Neural progenitor cell (in vitro differentiated cells): ENCODE measurements at regions not wholly inside any gene's neighbourhood (a gene's known extent, or its start where the extent isn't known, plus 50 kb on each side); places are given as distances from the start of the nearest gene placed in this dataset.
A peak's percentile ranks its signal among the peaks of the same experiment; 100 is the strongest.

Experiments
- DNase-seq: peaks from one replicate; pipeline ENCODE4 v3.0.0-alpha.2; 2016; ENCODE audit warnings: low spot score
- H2AFZ ChIP-seq: fragments of 200-600 bp; sonication (generic); replicated peaks from 2 replicates; pipeline ENCODE4 v1.6.1; 2016; ENCODE audit warnings: antibody characterized with exemption
- H3F3A ChIP-seq: fragments of 200-600 bp; sonication (generic); 2 replicates; pipeline ENCODE4 v1.6.1; 2016; ENCODE audit warnings: antibody characterized with exemption, low read depth
- H3K27ac ChIP-seq: fragments of 200-600 bp; sonication (generic); 2 replicates; pipeline ENCODE4 v1.5.1; 2016; ENCODE audit warnings: mild to moderate bottlenecking
- H3K27me3 ChIP-seq: fragments of 200-600 bp; sonication (generic); 2 replicates; pipeline ENCODE4 v1.6.1; 2016; ENCODE audit warnings: mild to moderate bottlenecking, moderate library complexity
- H3K36me3 ChIP-seq: fragments of 200-600 bp; sonication (generic); 2 replicates; pipeline ENCODE4 v1.5.1; 2016
- H3K4me1 ChIP-seq: fragments of 200-600 bp; sonication (generic); 2 replicates; pipeline ENCODE4 v1.6.1; 2016; ENCODE audit warnings: mixed run types
- H3K4me2 ChIP-seq: fragments of 200-600 bp; sonication (generic); 2 replicates; pipeline ENCODE4 v1.6.1; 2016
- H3K4me3 ChIP-seq: fragments of 200-600 bp; sonication (generic); 2 replicates; pipeline ENCODE4 v1.5.1; 2016
- H3K79me2 ChIP-seq: fragments of 200-600 bp; sonication (generic); 2 replicates; pipeline ENCODE4 v1.6.1; 2016; ENCODE audit warnings: low read depth
- H3K9ac ChIP-seq: fragments of 200-600 bp; sonication (generic); 2 replicates; pipeline ENCODE4 v1.6.1; 2016
- H3K9me3 ChIP-seq: fragments of 200-600 bp; sonication (generic); 2 replicates; pipeline ENCODE4 v1.5.1; 2016; ENCODE audit warnings: low read depth
- H4K20me1 ChIP-seq: fragments of 200-600 bp; sonication (generic); 2 replicates; pipeline ENCODE4 v1.6.1; 2016; ENCODE audit warnings: low read depth
- H3K27ac Mint-ChIP-seq: 3 replicates; pipeline ENCODE4 v1.8.0; 2021; ENCODE audit warnings: mixed read lengths
- H3K27me3 Mint-ChIP-seq: 2 replicates; pipeline ENCODE4 v1.8.0; 2022; ENCODE audit warnings: low read depth, mild to moderate bottlenecking, inconsistent platforms, moderate library complexity, mixed read lengths; ENCODE audit not compliant: insufficient read depth
- H3K36me3 Mint-ChIP-seq: 3 replicates; pipeline ENCODE4 v1.8.0; 2021; ENCODE audit warnings: mixed read lengths
- H3K4me1 Mint-ChIP-seq: 3 replicates; pipeline ENCODE4 v1.8.0; 2021; ENCODE audit warnings: mixed read lengths
- H3K4me3 Mint-ChIP-seq: 3 replicates; pipeline ENCODE4 v1.8.0; 2021; ENCODE audit warnings: mild to moderate bottlenecking, moderate library complexity, mixed read lengths
- H3K9me3 Mint-ChIP-seq: 3 replicates; pipeline ENCODE4 v1.8.0; 2020; ENCODE audit warnings: mixed read lengths
- CTCF ChIP-seq: fragments of 200-600 bp; sonication (generic); IDR thresholded peaks from 2 replicates; pipeline ENCODE4 v1.5.1; 2017; ENCODE audit warnings: antibody characterized with exemption, mild to moderate bottlenecking
- EZH2 ChIP-seq: fragments of 200-600 bp; sonication (generic); IDR thresholded peaks from 2 replicates; pipeline ENCODE4 v1.6.1; 2017; ENCODE audit warnings: antibody characterized with exemption, mild to moderate bottlenecking, moderate library complexity
- EZH2phosphoT487 ChIP-seq: fragments of 200-600 bp; sonication (generic); IDR thresholded peaks from 2 replicates; pipeline ENCODE4 v1.6.1; 2017; ENCODE audit warnings: antibody characterized with exemption

GRCh38 chr16:55042556-55043432, 112.1 kb downstream of the IRX5 start:
- TF ChIP-seq EZH2 (no peak), EZH2phosphoT487 (no peak), CTCF (no peak)
- H3K4me1 ChIP-seq = no peaks in the 10 kb centered on the region
- H3K9me3 Mint-ChIP-seq = no peaks in the 10 kb centered on the region
- H3K4me3 ChIP-seq = no peak overlapping the region
- no peaks in the 10 kb centered on the region for H3K27me3 ChIP-seq
- H3F3A ChIP-seq = no peaks in the 10 kb centered on the region
- no peaks in the 10 kb centered on the region for H3K9me3 ChIP-seq
- no peak overlapping the region for H3K9ac ChIP-seq
- peaks cover 9% of the 10 kb centered on the region for H3K4me1 Mint-ChIP-seq
- no peaks in the 10 kb centered on the region for H4K20me1 ChIP-seq
- no peaks in the 10 kb centered on the region for H3K36me3 Mint-ChIP-seq
- H3K4me3 Mint-ChIP-seq = no peak overlapping the region
- no peak overlapping the region for H3K27ac ChIP-seq
- no peaks in the 10 kb centered on the region for H3K36me3 ChIP-seq
- H3K4me2 ChIP-seq = no peak overlapping the region
- H3K79me2 ChIP-seq = no peaks in the 10 kb centered on the region
- peak overlapping the region; percentile 61 for H3K27ac Mint-ChIP-seq
- H2AFZ ChIP-seq = no peak overlapping the region
- no peak for DNase-seq
- peaks cover 4% of the 10 kb centered on the region for H3K27me3 Mint-ChIP-seq

- Histone ChIP-seq H2AFZ (no peak overlapping the region), H3K9ac (no peak overlapping the region), H3K4me2 (no peak overlapping the region), H3F3A (no peaks in the 10 kb centered on the region), H3K27me3 (no peaks in the 10 kb centered on the region), H3K27ac (no peak overlapping the region), H3K9me3 (no peaks in the 10 kb centered on the region), H3K36me3 (no peaks in the 10 kb centered on the region), H4K20me1 (no peaks in the 10 kb centered on the region), H3K4me1 (no peaks in the 10 kb centered on the region), H3K4me3 (no peak overlapping the region), H3K79me2 (no peaks in the 10 kb centered on the region)
- peaks cover 9% of the 10 kb centered on the region for H3K4me1 Mint-ChIP-seq
- peaks cover 2% of the 10 kb centered on the region for H3K27me3 Mint-ChIP-seq
- TF ChIP-seq CTCF (peak; percentile 45), EZH2phosphoT487 (no peak)
- no peaks in the 10 kb centered on the region for H3K36me3 Mint-ChIP-seq
- peak; percentile 35 for DNase-seq
- no peaks in the 10 kb centered on the region for H3K9me3 Mint-ChIP-seq
- H3K27ac Mint-ChIP-seq = peak overlapping the region; percentile 14
- no peak overlapping the region for H3K4me3 Mint-ChIP-seq
Observed at GRCh38 chr16:55043499-55043898, 112.8 kb downstream of the IRX5 start.

- H3K9me3 ChIP-seq = no peaks in the 10 kb centered on the region
Observed at GRCh38 chr16:55044201-55044975, 113.7 kb downstream of the IRX5 start.

More at GRCh38 chr16:55044201-55044975, 113.7 kb downstream of the IRX5 start:
- H3K4me3 ChIP-seq = no peak overlapping the region
- Mint-ChIP-seq H3K36me3 (no peaks in the 10 kb centered on the region), H3K4me1 (peaks cover 9% of the 10 kb centered on the region), H3K4me3 (no peak overlapping the region), H3K9me3 (no peaks in the 10 kb centered on the region), H3K27me3 (peaks cover 4% of the 10 kb centered on the region), H3K27ac (no peak overlapping the region)
- H3K27ac ChIP-seq = no peak overlapping the region
- no peaks in the 10 kb centered on the region for H4K20me1 ChIP-seq
- no peaks in the 10 kb centered on the region for H3F3A ChIP-seq
- no peaks in the 10 kb centered on the region for H3K79me2 ChIP-seq
- H3K27me3 ChIP-seq = no peaks in the 10 kb centered on the region
- no peaks in the 10 kb centered on the region for H3K36me3 ChIP-seq
- TF ChIP-seq EZH2phosphoT487 (no peak), CTCF (no peak), EZH2 (no peak)
- H3K4me1 ChIP-seq = no peaks in the 10 kb centered on the region
- DNase-seq = no peak
- no peak overlapping the region for H2AFZ ChIP-seq
- no peak overlapping the region for H3K9ac ChIP-seq
- H3K4me2 ChIP-seq = no peak overlapping the region
